ENCODE measurements at regions not wholly inside any gene's neighbourhood (a gene's known extent, or its start where the extent isn't known, plus 50 kb on each side); places are given as distances from the start of the nearest gene placed in this dataset.

- H3K4me3 ChIP-seq (replicated peaks; ENCODE audit: low read depth, low read length) = no peak overlapping the region
- H3K27me3 ChIP-seq (replicated peaks; ENCODE audit: control insufficient read depth, insufficient read depth, low read length) = no peaks in the 10 kb centered on the region
- no peak for TF ChIP-seq CTCF (IDR thresholded peaks at IDR 0.05; ENCODE audit: insufficient read depth, low read length, poor library complexity, severe bottlenecking)
- H3K36me3 ChIP-seq (ENCODE audit: control insufficient read depth, insufficient read depth, low read length) = no peaks in the 10 kb centered on the region
- DNase-seq (ENCODE audit: extremely low read depth, insufficient read length) = no peak
Measured at GRCh38 chr5:114928644-114929462, 240.9 kb downstream of the TRIM36 start.

GRCh38 chr5:114924769-114925168 is 244.9 kb downstream of the TRIM36 start:
- H3K4me3 ChIP-seq (replicated peaks; ENCODE audit: low read depth, low read length) = no peak overlapping the region
- H3K27me3 ChIP-seq (replicated peaks; ENCODE audit: control insufficient read depth, insufficient read depth, low read length) = no peaks in the 10 kb centered on the region
- DNase-seq (ENCODE audit: extremely low read depth, insufficient read length) = no peak
- TF ChIP-seq CTCF (IDR thresholded peaks at IDR 0.05; ENCODE audit: insufficient read depth, low read length, poor library complexity, severe bottlenecking) = no peak
- no peaks in the 10 kb centered on the region for H3K36me3 ChIP-seq (ENCODE audit: control insufficient read depth, insufficient read depth, low read length)

GRCh38 chr5:114912189-114912920 is 257.4 kb downstream of the TRIM36 start:
- no peaks in the 10 kb centered on the region for H3K36me3 ChIP-seq (ENCODE audit: control insufficient read depth, insufficient read depth, low read length)
- H3K27me3 ChIP-seq (replicated peaks; ENCODE audit: control insufficient read depth, insufficient read depth, low read length) = no peaks in the 10 kb centered on the region
- no peak overlapping the region for H3K4me3 ChIP-seq (replicated peaks; ENCODE audit: low read depth, low read length)
- no peak for TF ChIP-seq CTCF (IDR thresholded peaks at IDR 0.05; ENCODE audit: insufficient read depth, low read length, poor library complexity, severe bottlenecking)
- no peak for DNase-seq (ENCODE audit: extremely low read depth, insufficient read length)

- no peak for TF ChIP-seq CTCF (IDR thresholded peaks at IDR 0.05; ENCODE audit: insufficient read depth, low read length, poor library complexity, severe bottlenecking)
- DNase-seq (ENCODE audit: extremely low read depth, insufficient read length) = no peak
- no peaks in the 10 kb centered on the region for H3K27me3 ChIP-seq (replicated peaks; ENCODE audit: control insufficient read depth, insufficient read depth, low read length)
Measured at GRCh38 chr5:114910727-114911126, 259.0 kb downstream of the TRIM36 start.

GRCh38 chr5:114909424-114909823 is 260.3 kb downstream of the TRIM36 start:
- TF ChIP-seq CTCF (IDR thresholded peaks at IDR 0.05; ENCODE audit: insufficient read depth, low read length, poor library complexity, severe bottlenecking) = no peak
- Histone ChIP-seq H3K36me3 (ENCODE audit: control insufficient read depth, insufficient read depth, low read length) (no peaks in the 10 kb centered on the region), H3K4me3 (replicated peaks; ENCODE audit: low read depth, low read length) (no peak overlapping the region), H3K27me3 (replicated peaks; ENCODE audit: control insufficient read depth, insufficient read depth, low read length) (no peaks in the 10 kb centered on the region)
- no peak for DNase-seq (ENCODE audit: extremely low read depth, insufficient read length)

More at GRCh38 chr5:114910727-114911126, 259.0 kb downstream of the TRIM36 start:
- Histone ChIP-seq H3K4me3 (replicated peaks; ENCODE audit: low read depth, low read length) (no peak overlapping the region), H3K36me3 (ENCODE audit: control insufficient read depth, insufficient read depth, low read length) (no peaks in the 10 kb centered on the region)
